Transverse colon (tissue), 4 donors: ENCODE measurements at regions not wholly inside any gene's neighbourhood (a gene's known extent, or its start where the extent isn't known, plus 50 kb on each side); places are given as distances from the start of the nearest gene placed in this dataset.

Source experiments
- CTCF ChIP-seq, 5 experiments: fragments of 200-600 bp in 3 of 5; fragments of 450-650 bp in 2 of 5; sonication (generic) in 3 of 5; IDR thresholded peaks; 1 replicate in 2 of 5; 2 replicates in 3 of 5; pipeline ENCODE4 v1.5.1; 2016 to 2017; ENCODE audit warnings: antibody characterized with exemption in 5 of 5, inconsistent platforms in 3 of 5, mild to moderate bottlenecking in 2 of 5, moderate library complexity in 1 of 5
- POLR2AphosphoS5 ChIP-seq, 3 donors: sonication (generic); formaldehyde crosslinking; IDR thresholded peaks; one replicate each; pipeline ENCODE4 v1.6.1; 2016; ENCODE audit warnings: antibody characterized with exemption in 3 of 3

GRCh38 chr6:145055567-145055966 is 679.8 kb downstream of the EPM2A start:
- TF ChIP-seq CTCF (IDR thresholded peaks at IDR 0.05) (no peak), POLR2AphosphoS5 (IDR thresholded peaks at IDR 0.05) (no peak)
